GM18505 (cell line): ENCODE measurements at regions not wholly inside any gene's neighbourhood (a gene's known extent, or its start where the extent isn't known, plus 50 kb on each side); places are given as distances from the start of the nearest gene placed in this dataset.
A peak's percentile ranks its signal among the peaks of the same experiment; 100 is the strongest.

Experiments
- ATAC-seq: cut with Tn5 transposase; IDR thresholded peaks from one replicate; pipeline ENCODE4 v1.9.1; 2021; ENCODE audit not compliant: unreplicated experiment
- POLR2A ChIP-seq: IDR thresholded peaks from 4 replicates; pipeline ENCODE4 v1.6.1; 2011; ENCODE audit warnings: borderline replicate concordance; ENCODE audit not compliant: insufficient read depth, insufficient read length; ENCODE audit errors: extremely low read depth

GRCh38 chr10:10935032-10935431 is 82.6 kb upstream of the CELF2 start:
- TF ChIP-seq POLR2A, result no peak

GRCh38 chr10:10938676-10939075 is 79.0 kb upstream of the CELF2 start:
- no peak for ATAC-seq
- TF ChIP-seq POLR2A, result no peak

More at GRCh38 chr10:10935032-10935431, 82.6 kb upstream of the CELF2 start:
- ATAC-seq, result no peak

- ATAC-seq, result no peak
- TF ChIP-seq POLR2A, result no peak
Observed at GRCh38 chr10:10941127-10941730, 76.4 kb upstream of the CELF2 start.

- TF ChIP-seq POLR2A, result no peak
- ATAC-seq, result no peak
Observed at GRCh38 chr10:10942441-10942840, 75.2 kb upstream of the CELF2 start.

- TF ChIP-seq POLR2A, result no peak
- no peak for ATAC-seq
Observed at GRCh38 chr10:10946081-10946480, 71.6 kb upstream of the CELF2 start.

GRCh38 chr10:10946801-10947200 is 70.9 kb upstream of the CELF2 start:
- ATAC-seq, result no peak
- TF ChIP-seq POLR2A, result no peak

- ATAC-seq, result no peak
- TF ChIP-seq POLR2A, result no peak
Observed at GRCh38 chr10:10951675-10952074, 66.0 kb upstream of the CELF2 start.

GRCh38 chr10:10952800-10953199 is 64.9 kb upstream of the CELF2 start:
- TF ChIP-seq POLR2A, result no peak
- ATAC-seq, result no peak

GRCh38 chr10:10956681-10957542 is 60.8 kb upstream of the CELF2 start:
- no peak for TF ChIP-seq POLR2A
- no peak for ATAC-seq

- TF ChIP-seq POLR2A, result no peak
- no peak for ATAC-seq
Observed at GRCh38 chr10:10958041-10958440, 59.6 kb upstream of the CELF2 start.

- ATAC-seq, result peak; percentile 47
- no peak for TF ChIP-seq POLR2A
Observed at GRCh38 chr10:10959666-10960065, 58.0 kb upstream of the CELF2 start.

GRCh38 chr10:10960534-10960933 is 57.1 kb upstream of the CELF2 start:
- no peak for ATAC-seq
- no peak for TF ChIP-seq POLR2A

- no peak for TF ChIP-seq POLR2A
- no peak for ATAC-seq
Observed at GRCh38 chr10:10961072-10961471, 56.6 kb upstream of the CELF2 start.

GRCh38 chr10:10967029-10967428 is 50.6 kb upstream of the CELF2 start:
- TF ChIP-seq POLR2A, result no peak
- no peak for ATAC-seq

GRCh38 chr10:10967581-10968256 is 50.0 kb upstream of the CELF2 start:
- ATAC-seq, result no peak
- TF ChIP-seq POLR2A, result no peak
